K562 (cell line): ENCODE measurements at regions not wholly inside any gene's neighbourhood (a gene's known extent, or its start where the extent isn't known, plus 50 kb on each side); places are given as distances from the start of the nearest gene placed in this dataset.

Experiments used
- ATAC-seq: fragments of 200-7000 bp; cut with Tn5 transposase; 3 replicates; pipeline ENCODE4 v1.9.1; 2020; ENCODE audit warnings: moderate library complexity
- BruUV-seq: library from RNA; stranded (reverse); fragments of 400-500 nt; replicated peaks from 2 replicates; lab custom pipeline; 2021; lab: Mats Ljungman, UMichigan
- CTCF ChIA-PET: fragments of 300-600 bp; formaldehyde crosslinking; extraction: SDS; loops from one replicate; lab custom pipeline; 2021; ENCODE audit warnings: low intra/inter-chr PET ratio; lab: Yijun Ruan, JAX
- POLR2A ChIA-PET: fragments of 300-600, 350-650 bp; sonication (Branson Sonifier 250); formaldehyde crosslinking; extraction: SDS; loops from one replicate; lab custom pipeline; 2021; ENCODE audit warnings: antibody characterized with exemption, inconsistent platforms; lab: Yijun Ruan, JAX
- DNase-seq, 4 experiments: peaks; one replicate each; pipeline versions ENCODE4 v3.0.0 to v3.0.0-alpha.2; 2011 to 2018; ENCODE audit warnings: low spot score in 3 of 4, mixed read lengths in 3 of 4; ENCODE audit errors: extremely low read depth in 1 of 4
- FAIRE-seq: peaks from 2 replicates; lab custom pipeline; 2011; peaks lifted over from hg19 to GRCh38; lab: Jason Lieb, UNC
- H2AFZ ChIP-seq: 2 replicates; pipeline ENCODE4 v1.6.0; 2011; ENCODE audit warnings: low read depth, low read length, control low read depth, inconsistent platforms
- H3K27ac ChIP-seq: fragments of 200-600 bp; 3 replicates; pipeline ENCODE4 v1.8.0; 2011; ENCODE audit warnings: low read depth, mild to moderate bottlenecking, control low read depth, inconsistent platforms, low read length, moderate library complexity, mixed read lengths; ENCODE audit errors: extremely low read depth
- H3K27me3 ChIP-seq, 2 experiments: fragments of 300-600 bp in 1 of 2; 2 replicates in 1 of 2; 3 replicates in 1 of 2; pipeline versions ENCODE4 v1.6.0 to v1.8.0; 2011; ENCODE audit warnings: inconsistent platforms in 2 of 2, low read length in 2 of 2, mild to moderate bottlenecking in 1 of 2, mixed read lengths in 1 of 2, moderate library complexity in 1 of 2; ENCODE audit not compliant: control insufficient read depth in 2 of 2, insufficient read depth in 2 of 2
- H3K36me3 ChIP-seq: fragments of 300-600 bp; 3 replicates; pipeline ENCODE4 v1.8.0; 2011; ENCODE audit warnings: mild to moderate bottlenecking, low read length, inconsistent platforms; ENCODE audit not compliant: control insufficient read depth, insufficient read depth
- H3K4me1 ChIP-seq, 2 experiments: fragments of 200-600 bp in 1 of 2; replicated peaks in 1 of 2; 2 replicates in 1 of 2; 3 replicates in 1 of 2; pipeline versions ENCODE4 v1.5.1 to v1.8.0; 2011; ENCODE audit warnings: inconsistent platforms in 2 of 2, low read length in 2 of 2, mild to moderate bottlenecking in 1 of 2, mixed read lengths in 1 of 2, moderate library complexity in 1 of 2; ENCODE audit not compliant: control insufficient read depth in 2 of 2, insufficient read depth in 2 of 2
- H3K4me2 ChIP-seq: 2 replicates; pipeline ENCODE4 v1.6.1; 2011; ENCODE audit warnings: low read length, control low read depth, inconsistent platforms, mixed read lengths; ENCODE audit not compliant: insufficient read depth
- H3K4me3 ChIP-seq: fragments of 200-600 bp; sonication (generic), shearing (Covaris generic); 2 replicates; pipeline ENCODE4 v1.5.1; 2016; ENCODE audit warnings: control low read depth, inconsistent platforms
- H3K79me2 ChIP-seq: fragments of 200-600 bp; 3 replicates; pipeline ENCODE4 v1.8.0; 2011; ENCODE audit warnings: low read length, inconsistent platforms; ENCODE audit not compliant: control insufficient read depth, insufficient read depth
- H3K9ac ChIP-seq, 2 experiments: 2 replicates each; pipeline versions ENCODE4 v1.6.0 to v1.6.1; 2011; ENCODE audit warnings: low read depth in 2 of 2, low read length in 2 of 2, control low read depth in 1 of 2, inconsistent platforms in 1 of 2, mild to moderate bottlenecking in 1 of 2, mixed read lengths in 1 of 2; ENCODE audit not compliant: insufficient read depth in 1 of 2
- H3K9me1 ChIP-seq: one replicate; pipeline ENCODE4 v1.6.0; 2011; ENCODE audit warnings: inconsistent platforms, mild to moderate bottlenecking, low read length, moderate library complexity; ENCODE audit not compliant: control insufficient read depth, insufficient read depth
- H3K9me3 ChIP-seq: replicated peaks from 2 replicates; pipeline ENCODE4 v1.5.1; 2011; ENCODE audit warnings: low read depth, low read length, inconsistent platforms; ENCODE audit not compliant: control insufficient read depth, insufficient read depth
- H4K20me1 ChIP-seq: replicated peaks from 2 replicates; pipeline ENCODE4 v1.6.1; 2011; ENCODE audit warnings: low read length, inconsistent platforms, mixed read lengths; ENCODE audit not compliant: control insufficient read depth, insufficient read depth
- CHAMP1 ChIP-seq: fragments of 450-650 bp; IDR thresholded peaks from 2 replicates; pipeline ENCODE4 v1.6.1; 2016; ENCODE audit warnings: mild to moderate bottlenecking
- RERE ChIP-seq: sonication (generic); formaldehyde crosslinking; IDR thresholded peaks from 2 replicates; pipeline ENCODE4 v1.8.0; 2023; ENCODE audit warnings: missing genetic modification reagents, mild to moderate bottlenecking, borderline replicate concordance
- WGBS: fragments of 100-300 bp; shearing (Covaris generic); methylation state at CpG from one replicate; pipeline ENCODE4 v1.1.6; 2016; ENCODE audit warnings: low coverage, mixed read lengths; ENCODE audit not compliant: insufficient coverage; ENCODE audit errors: missing lambda C conversion rate; 5-methylcytosine and 5-hydroxymethylcytosine counted together
- in situ Hi-C: fragments of 300-500 bp; cut with MboI; formaldehyde crosslinking; loops from 4 replicates; pipeline ENCODE4 v1.15.0; 2018; ENCODE audit warnings: inconsistent platforms, mixed read lengths
- intact Hi-C: fragments of 100-400 bp; cut with micrococcal nuclease; formaldehyde crosslinking; loops from 2 replicates; pipeline ENCODE4 v1.14.2; 2022

GRCh38 chr10:43945094-43945730 lies 296.5 kb upstream of the ZNF32 start:
- DNase-seq = no peak

More at GRCh38 chr10:43945094-43945730, 296.5 kb upstream of the ZNF32 start:
- H3K9me1 ChIP-seq = no peaks in the 10 kb centered on the region
- no TSS peak for BruUV-seq
- TF ChIP-seq CHAMP1 (no peak), RERE (CRISPR knock-in tag) (no peak)
- peaks cover 4% of the 10 kb centered on the region; the same call in 1 of the 2 replicates for H4K20me1 ChIP-seq
- ChIA-PET CTCF (no interaction called here), POLR2A (no interaction called here)
- H3K27ac ChIP-seq = no peak overlapping the region
- no peak overlapping the region for H2AFZ ChIP-seq
- intact Hi-C loops (no loop called here), in situ Hi-C loops (no loop called here)
- no peak overlapping the region for H3K4me3 ChIP-seq
- ATAC-seq (no peak), FAIRE-seq (no peak)
- H3K4me2 ChIP-seq = no peak overlapping the region
- H3K4me1 ChIP-seq = no peaks in the 10 kb centered on the region
- no peaks in the 10 kb centered on the region for H3K9me3 ChIP-seq
- no peak overlapping the region for H3K9ac ChIP-seq
- H3K79me2 ChIP-seq = no peaks in the 10 kb centered on the region
- no peaks in the 10 kb centered on the region for H3K36me3 ChIP-seq
- WGBS = 0% methylated on average over 8 of the region's 8 CpGs
- peaks cover 8 to 15% of the 10 kb centered on the region in 2 experiments; a peak in 4 of 5 replicates for H3K27me3 ChIP-seq
